Myocyte (in vitro differentiated cells): ENCODE measurements at regions not wholly inside any gene's neighbourhood (a gene's known extent, or its start where the extent isn't known, plus 50 kb on each side); places are given as distances from the start of the nearest gene placed in this dataset.
A peak's percentile ranks its signal among the peaks of the same experiment; 100 is the strongest.
"Not testable (repeated sequence)": the region's sequence is repeated elsewhere in the genome, so short reads cannot be mapped to it uniquely, and the experiment has no call there.

Experiments
- DNase-seq: peaks from one replicate; pipeline ENCODE4 v3.0.0-alpha.2; 2012; ENCODE audit warnings: low read depth

GRCh38 chr17:20681746-20682722, 102.5 kb downstream of the CDRT15L2 start:
- not testable (repeated sequence) for DNase-seq

- not testable (repeated sequence) for DNase-seq
Measured at GRCh38 chr17:20683651-20684229, 104.2 kb downstream of the CDRT15L2 start.

- not testable (repeated sequence) for DNase-seq
Measured at GRCh38 chr17:20684975-20685374, 105.5 kb downstream of the CDRT15L2 start.

- not testable (repeated sequence) for DNase-seq
Measured at GRCh38 chr17:20687584-20687983, 108.1 kb downstream of the CDRT15L2 start.

GRCh38 chr17:20689170-20689749, 109.7 kb downstream of the CDRT15L2 start:
- not testable (repeated sequence) for DNase-seq

GRCh38 chr17:20692706-20693105, 113.2 kb downstream of the CDRT15L2 start:
- DNase-seq = not testable (repeated sequence)

GRCh38 chr17:20695871-20696270, 116.3 kb downstream of the CDRT15L2 start:
- DNase-seq = not testable (repeated sequence)

GRCh38 chr17:20698463-20699206, 119.1 kb downstream of the CDRT15L2 start:
- DNase-seq = peak; percentile 31

GRCh38 chr17:20700528-20700927, 121.0 kb downstream of the CDRT15L2 start:
- peak; percentile 28 for DNase-seq

GRCh38 chr17:20701366-20701765, 121.8 kb downstream of the CDRT15L2 start:
- DNase-seq = peak; percentile 30

GRCh38 chr17:20702692-20703091, 123.2 kb downstream of the CDRT15L2 start:
- DNase-seq = no peak

GRCh38 chr17:20703781-20704180, 124.3 kb downstream of the CDRT15L2 start:
- DNase-seq = no peak

- DNase-seq = not testable (repeated sequence)
Measured at GRCh38 chr17:20705186-20705585, 125.7 kb downstream of the CDRT15L2 start.

- DNase-seq = no peak
Measured at GRCh38 chr17:20706751-20707373, 127.3 kb downstream of the CDRT15L2 start.

- DNase-seq = not testable (repeated sequence)
Measured at GRCh38 chr17:20708821-20709220, 129.3 kb downstream of the CDRT15L2 start.

- not testable (repeated sequence) for DNase-seq
Measured at GRCh38 chr17:20716481-20716880, 137.0 kb downstream of the CDRT15L2 start.

GRCh38 chr17:20721171-20721570, 141.6 kb downstream of the CDRT15L2 start:
- no peak for DNase-seq

GRCh38 chr17:20724391-20724790, 144.9 kb downstream of the CDRT15L2 start:
- not testable (repeated sequence) for DNase-seq

- not testable (repeated sequence) for DNase-seq
Measured at GRCh38 chr17:20727201-20727600, 147.7 kb downstream of the CDRT15L2 start.

- DNase-seq = no peak
Measured at GRCh38 chr17:20728181-20728580, 148.7 kb downstream of the CDRT15L2 start.

GRCh38 chr17:20731131-20731530, 151.6 kb downstream of the CDRT15L2 start:
- DNase-seq = not testable (repeated sequence)
